Naive thymus-derived CD4-positive, alpha-beta T cell (primary cell): ENCODE measurements at regions not wholly inside any gene's neighbourhood (a gene's known extent, or its start where the extent isn't known, plus 50 kb on each side); places are given as distances from the start of the nearest gene placed in this dataset.

ENCODE experiments used
- ATAC-seq: fragments of 150-1000 bp; cut with Tn5 transposase; 2 replicates; pipeline ENCODE4 v1.10.0; 2021; ENCODE audit warnings: mild to moderate bottlenecking, moderate library complexity
- CTCF ChIA-PET: fragments of 350-600 bp; sonication (Branson Sonifier 250); formaldehyde crosslinking; loops from one replicate; lab custom pipeline; 2021; ENCODE audit warnings: antibody characterized with exemption; lab: Charles Lee
- POLR2A ChIA-PET: fragments of 350-600 bp; sonication (Branson Sonifier 250); formaldehyde crosslinking; loops from one replicate; lab custom pipeline; 2021; ENCODE audit warnings: antibody characterized with exemption, inconsistent platforms; lab: Charles Lee
- DNase-seq, 9 donors: peaks; one replicate each; pipeline versions ENCODE4 v3.0.0 to v3.0.0-alpha.2; 2020 to 2022; ENCODE audit warnings: mixed read lengths in 1 of 9
- H3K27ac ChIP-seq: one replicate; pipeline ENCODE4 v1.7.0; 2013; ENCODE audit warnings: mild to moderate bottlenecking, low read depth, low read length, moderate library complexity
- H3K27me3 ChIP-seq, 2 donors: one replicate each; pipeline ENCODE4 v1.7.0; 2013; ENCODE audit warnings: low read length in 2 of 2, mild to moderate bottlenecking in 2 of 2, moderate library complexity in 2 of 2; ENCODE audit not compliant: control insufficient read depth in 2 of 2, insufficient read depth in 2 of 2
- H3K36me3 ChIP-seq, 3 experiments: 1 replicate in 2 of 3; 2 replicates in 1 of 3; pipeline ENCODE4 v1.7.0; 2013; ENCODE audit warnings: low read length in 3 of 3, mild to moderate bottlenecking in 3 of 3, moderate library complexity in 1 of 3; ENCODE audit not compliant: insufficient read depth in 3 of 3, control insufficient read depth in 2 of 3
- H3K4me1 ChIP-seq, 2 donors: one replicate each; pipeline ENCODE4 v1.7.0; 2013; ENCODE audit warnings: low read length in 2 of 2, mild to moderate bottlenecking in 2 of 2, moderate library complexity in 1 of 2; ENCODE audit not compliant: control insufficient read depth in 2 of 2, insufficient read depth in 2 of 2
- H3K4me3 ChIP-seq: 2 replicates; pipeline ENCODE4 v1.7.0; 2013; ENCODE audit warnings: mild to moderate bottlenecking, low read length
- H3K9me3 ChIP-seq, 3 experiments: 1 replicate in 2 of 3; 2 replicates in 1 of 3; pipeline ENCODE4 v1.7.0; 2013; ENCODE audit warnings: low read length in 3 of 3; ENCODE audit not compliant: control insufficient read depth in 2 of 3
- H3K27ac Mint-ChIP-seq, 9 donors: one replicate each; pipeline ENCODE4 v1.8.0; 2020 to 2022; ENCODE audit warnings: mixed read lengths in 9 of 9, mild to moderate bottlenecking in 8 of 9, moderate library complexity in 5 of 9, inconsistent platforms in 2 of 9
- H3K27me3 Mint-ChIP-seq, 5 donors: one replicate each; pipeline ENCODE4 v1.8.0; 2021 to 2022; ENCODE audit warnings: mixed read lengths in 5 of 5, mild to moderate bottlenecking in 1 of 5
- H3K36me3 Mint-ChIP-seq, 5 donors: one replicate each; pipeline ENCODE4 v1.8.0; 2020 to 2022; ENCODE audit warnings: mixed read lengths in 5 of 5, mild to moderate bottlenecking in 3 of 5, inconsistent platforms in 1 of 5
- H3K4me1 Mint-ChIP-seq, 7 donors: one replicate each; pipeline ENCODE4 v1.8.0; 2020 to 2022; ENCODE audit warnings: mixed read lengths in 7 of 7, mild to moderate bottlenecking in 3 of 7, inconsistent platforms in 1 of 7
- H3K4me3 Mint-ChIP-seq, 10 donors: one replicate each; pipeline ENCODE4 v1.8.0; 2020 to 2022; ENCODE audit warnings: mild to moderate bottlenecking in 10 of 10, mixed read lengths in 10 of 10, moderate library complexity in 6 of 10, inconsistent platforms in 2 of 10
- H3K9me3 Mint-ChIP-seq, 11 donors: one replicate each; pipeline ENCODE4 v1.8.0; 2020 to 2022; ENCODE audit warnings: mixed read lengths in 11 of 11, mild to moderate bottlenecking in 4 of 11, inconsistent platforms in 1 of 11, moderate library complexity in 1 of 11
- intact Hi-C, 2 donors: fragments of 100-400 bp; cut with micrococcal nuclease; formaldehyde crosslinking; loops; one replicate each; pipeline ENCODE4 v1.15.1; 2023

- Mint-ChIP-seq H3K4me1 (no peaks in the 10 kb centered on the region), H3K27ac (no peak overlapping the region), H3K4me3 (no peak overlapping the region), H3K27me3 (no peaks in the 10 kb centered on the region), H3K9me3 (peaks cover 0 to 22% (median 3%) of the 10 kb centered on the region in 11 donors), H3K36me3 (no peaks in the 10 kb centered on the region)
- no peaks in the 10 kb centered on the region for H3K36me3 ChIP-seq
- H3K27ac ChIP-seq, result no peak overlapping the region
- intact Hi-C loops, result no loop called here
- no peaks in the 10 kb centered on the region for H3K27me3 ChIP-seq
- H3K9me3 ChIP-seq, result no peaks in the 10 kb centered on the region
- ATAC-seq (no peak), DNase-seq (no peak)
- ChIA-PET POLR2A (no interaction called here), CTCF (no interaction called here)
- no peaks in the 10 kb centered on the region for H3K4me1 ChIP-seq
- no peak overlapping the region for H3K4me3 ChIP-seq
These were observed 735.6 kb upstream of the GBE1 start for GRCh38 chr3:82496890-82497560.

GRCh38 chr3:82495655-82496054 is 734.2 kb upstream of the GBE1 start:
- no peak overlapping the region for H3K27ac Mint-ChIP-seq
- H3K4me3 ChIP-seq, result no peak overlapping the region

DNA sequence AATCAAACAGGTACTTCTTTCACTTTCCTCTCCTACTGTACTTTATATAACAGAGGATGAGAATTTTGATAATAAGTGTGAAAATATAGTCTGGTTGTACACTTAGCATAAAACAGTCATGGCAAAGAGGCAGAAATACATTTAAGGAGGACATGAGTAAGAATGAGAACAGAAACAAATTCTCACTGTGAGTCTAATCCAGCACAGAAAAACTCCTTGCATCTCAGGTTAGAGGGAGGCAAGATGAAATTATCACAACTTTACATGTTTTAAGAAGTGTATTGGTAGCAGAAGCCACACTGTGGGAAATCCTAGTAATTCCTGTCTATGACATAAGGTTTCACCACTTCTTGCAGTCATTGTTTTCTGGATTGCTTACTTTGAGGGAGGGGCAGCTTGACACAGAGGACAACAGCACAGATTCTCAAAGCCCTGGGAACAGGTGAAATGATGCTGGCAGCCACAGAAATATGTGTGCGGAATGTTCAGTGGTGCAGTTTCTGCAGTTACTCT is 733.6 kb upstream of the GBE1 start:
- no peak for DNase-seq
- H3K4me3 ChIP-seq, result no peak overlapping the region
- intact Hi-C loops, result no loop called here
- H3K9me3 ChIP-seq, result no peaks in the 10 kb centered on the region
- H3K4me3 Mint-ChIP-seq, result no peak overlapping the region
- H3K36me3 ChIP-seq, result no peaks in the 10 kb centered on the region
- H3K9me3 Mint-ChIP-seq, result peaks cover 0 to 20% (median 3%) of the 10 kb centered on the region in 11 donors
- no peak overlapping the region for H3K27ac ChIP-seq
- no peaks in the 10 kb centered on the region for H3K4me1 ChIP-seq
- no peaks in the 10 kb centered on the region for H3K36me3 Mint-ChIP-seq
- no peaks in the 10 kb centered on the region for H3K27me3 ChIP-seq
- ChIA-PET CTCF (no interaction called here), POLR2A (no interaction called here)
- H3K27me3 Mint-ChIP-seq, result no peaks in the 10 kb centered on the region
- no peak overlapping the region for H3K27ac Mint-ChIP-seq
- no peak for ATAC-seq
- H3K4me1 Mint-ChIP-seq, result no peaks in the 10 kb centered on the region

More at GRCh38 chr3:82495655-82496054, 734.2 kb upstream of the GBE1 start:
- no peak overlapping the region for H3K4me3 Mint-ChIP-seq
- H3K27me3 Mint-ChIP-seq, result no peaks in the 10 kb centered on the region
- no peaks in the 10 kb centered on the region for H3K27me3 ChIP-seq
- H3K9me3 ChIP-seq, result no peaks in the 10 kb centered on the region
- H3K4me1 ChIP-seq, result no peaks in the 10 kb centered on the region
- ATAC-seq (no peak), DNase-seq (no peak)
- CTCF ChIA-PET, result no interaction called here
- H3K27ac ChIP-seq, result no peak overlapping the region
- H3K36me3 ChIP-seq, result no peaks in the 10 kb centered on the region
- intact Hi-C loops, result no loop called here
- H3K36me3 Mint-ChIP-seq, result no peaks in the 10 kb centered on the region
- H3K4me1 Mint-ChIP-seq, result no peaks in the 10 kb centered on the region
- POLR2A ChIA-PET, result no interaction called here
- peaks cover 0 to 21% (median 2%) of the 10 kb centered on the region in 11 donors for H3K9me3 Mint-ChIP-seq

DNA sequence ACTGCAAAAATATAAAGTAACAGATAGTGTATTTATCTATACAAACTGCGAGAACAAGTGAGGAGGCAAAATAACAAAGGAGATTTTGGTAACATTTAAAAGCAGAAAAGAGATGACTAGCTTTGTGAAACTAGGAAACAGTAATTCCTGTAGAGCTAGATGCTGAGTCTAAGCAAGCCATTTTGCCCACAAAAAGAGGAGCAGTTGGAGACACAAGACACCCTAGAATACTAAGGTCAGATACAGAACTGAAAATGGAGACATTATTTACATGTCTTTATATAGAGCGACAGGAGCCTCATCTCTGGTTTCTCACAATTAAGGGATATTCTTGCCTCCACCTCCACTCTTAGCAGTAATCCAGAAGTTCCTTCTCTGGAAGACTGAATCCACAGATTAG is 732.4 kb upstream of the GBE1 start:
- H3K36me3 ChIP-seq, result no peaks in the 10 kb centered on the region
- CTCF ChIA-PET, result no interaction called here
- no peaks in the 10 kb centered on the region for H3K27me3 ChIP-seq
- peaks cover 0 to 20% (median 2%) of the 10 kb centered on the region in 11 donors for H3K9me3 Mint-ChIP-seq
- ATAC-seq (no peak), DNase-seq (no peak)
- no peak overlapping the region for H3K4me3 Mint-ChIP-seq
- no peak overlapping the region for H3K27ac ChIP-seq
- no peaks in the 10 kb centered on the region for H3K9me3 ChIP-seq
- no peak overlapping the region for H3K4me3 ChIP-seq
- intact Hi-C loops, result no loop called here
- H3K27me3 Mint-ChIP-seq, result no peaks in the 10 kb centered on the region
- no peak overlapping the region for H3K27ac Mint-ChIP-seq
- H3K36me3 Mint-ChIP-seq, result no peaks in the 10 kb centered on the region
- H3K4me1 Mint-ChIP-seq, result no peaks in the 10 kb centered on the region
- POLR2A ChIA-PET, result no interaction called here
- no peaks in the 10 kb centered on the region for H3K4me1 ChIP-seq

GRCh38 chr3:82475306-82475705 is 713.9 kb upstream of the GBE1 start:
- Mint-ChIP-seq H3K27ac (no peak overlapping the region), H3K4me3 (no peak overlapping the region), H3K36me3 (no peaks in the 10 kb centered on the region), H3K9me3 (peaks cover 0 to 4% (median 0%) of the 10 kb centered on the region in 11 donors), H3K4me1 (no peaks in the 10 kb centered on the region), H3K27me3 (no peaks in the 10 kb centered on the region)
- no peaks in the 10 kb centered on the region for H3K27me3 ChIP-seq
- H3K4me1 ChIP-seq, result no peaks in the 10 kb centered on the region
- no peaks in the 10 kb centered on the region for H3K9me3 ChIP-seq
- ChIA-PET POLR2A (no interaction called here), CTCF (no interaction called here)
- H3K27ac ChIP-seq, result no peak overlapping the region
- ATAC-seq, result no peak
- no peak for DNase-seq
- no peak overlapping the region for H3K4me3 ChIP-seq
- intact Hi-C loops, result no loop called here
- H3K36me3 ChIP-seq, result no peaks in the 10 kb centered on the region

DNA sequence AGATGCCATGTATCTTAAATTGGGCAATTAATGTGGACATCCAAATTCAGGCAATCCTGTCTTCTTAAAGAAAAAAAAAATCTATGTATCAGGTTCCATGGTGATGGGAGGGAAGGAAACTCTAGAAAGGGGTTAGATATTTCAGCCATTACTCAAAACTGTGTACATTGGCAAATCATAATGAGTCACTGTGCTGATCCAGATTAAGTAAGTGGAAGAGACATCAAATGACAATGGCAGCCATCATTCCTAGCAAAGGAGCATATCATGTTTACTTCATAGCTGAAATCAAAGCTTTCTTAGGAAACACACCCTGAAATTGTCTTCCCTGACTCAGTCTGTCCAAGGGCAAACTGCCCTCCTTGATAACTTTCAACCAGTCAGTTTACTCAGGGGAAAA is 713.3 kb upstream of the GBE1 start:
- Histone ChIP-seq H3K4me1 (no peaks in the 10 kb centered on the region), H3K9me3 (no peaks in the 10 kb centered on the region), H3K36me3 (no peaks in the 10 kb centered on the region), H3K27ac (no peak overlapping the region), H3K27me3 (no peaks in the 10 kb centered on the region), H3K4me3 (no peak overlapping the region)
- intact Hi-C loops, result no loop called here
- POLR2A ChIA-PET, result no interaction called here
- Mint-ChIP-seq H3K4me1 (no peaks in the 10 kb centered on the region), H3K4me3 (no peak overlapping the region), H3K36me3 (no peaks in the 10 kb centered on the region), H3K27ac (no peak overlapping the region), H3K27me3 (no peaks in the 10 kb centered on the region), H3K9me3 (peaks cover 0 to 4% (median 0%) of the 10 kb centered on the region in 11 donors)
- CTCF ChIA-PET, result no interaction called here
- ATAC-seq, result no peak
- no peak for DNase-seq

- no peak overlapping the region for H3K4me3 ChIP-seq
- DNase-seq (no peak), ATAC-seq (no peak)
- H3K9me3 ChIP-seq, result no peaks in the 10 kb centered on the region
- no peak overlapping the region for H3K27ac ChIP-seq
- Mint-ChIP-seq H3K4me3 (no peak overlapping the region), H3K27me3 (no peaks in the 10 kb centered on the region), H3K27ac (no peak overlapping the region), H3K9me3 (peaks cover 0 to 4% (median 0%) of the 10 kb centered on the region in 11 donors), H3K36me3 (no peaks in the 10 kb centered on the region), H3K4me1 (no peaks in the 10 kb centered on the region)
- intact Hi-C loops, result no loop called here
- CTCF ChIA-PET, result no interaction called here
- POLR2A ChIA-PET, result no interaction called here
- no peaks in the 10 kb centered on the region for H3K27me3 ChIP-seq
- no peaks in the 10 kb centered on the region for H3K36me3 ChIP-seq
- no peaks in the 10 kb centered on the region for H3K4me1 ChIP-seq
These were observed 712.6 kb upstream of the GBE1 start for GRCh38 chr3:82473864-82474541.
